GM23248 (cell line): ENCODE measurements at regions not wholly inside any gene's neighbourhood (a gene's known extent, or its start where the extent isn't known, plus 50 kb on each side); places are given as distances from the start of the nearest gene placed in this dataset.

ENCODE experiments used
- DNase-seq: peaks from one replicate; pipeline ENCODE4 v3.0.0-alpha.2; 2015
- H2AFZ ChIP-seq: fragments of 200-600 bp; sonication (generic); 2 replicates; pipeline ENCODE4 v1.6.1; 2016; ENCODE audit warnings: antibody characterized with exemption
- H3F3A ChIP-seq: fragments of 200-600 bp; sonication (generic); 2 replicates; pipeline ENCODE4 v1.6.1; 2016; ENCODE audit warnings: mild to moderate bottlenecking, antibody characterized with exemption, mixed run types; ENCODE audit not compliant: insufficient read depth
- H3K27ac ChIP-seq: fragments of 200-600 bp; sonication (generic); 2 replicates; pipeline ENCODE4 v1.5.1; 2016; ENCODE audit warnings: mild to moderate bottlenecking
- H3K27me3 ChIP-seq: fragments of 200-600 bp; sonication (generic); replicated peaks from 2 replicates; pipeline ENCODE4 v1.6.1; 2016; ENCODE audit warnings: mild to moderate bottlenecking; ENCODE audit not compliant: insufficient read depth
- H3K36me3 ChIP-seq: fragments of 200-600 bp; sonication (generic); 2 replicates; pipeline ENCODE4 v1.6.1; 2016; ENCODE audit warnings: low read depth, mild to moderate bottlenecking
- H3K4me1 ChIP-seq: fragments of 200-600 bp; sonication (generic); 2 replicates; pipeline ENCODE4 v1.6.1; 2016; ENCODE audit warnings: mild to moderate bottlenecking; ENCODE audit not compliant: insufficient read depth
- H3K4me2 ChIP-seq: fragments of 200-600 bp; sonication (generic); one replicate; pipeline ENCODE4 v1.6.1; 2016; ENCODE audit warnings: mild to moderate bottlenecking; ENCODE audit not compliant: unreplicated experiment
- H3K4me3 ChIP-seq: fragments of 200-600 bp; sonication (generic); 2 replicates; pipeline ENCODE4 v1.5.1; 2016; ENCODE audit warnings: mild to moderate bottlenecking
- H3K79me2 ChIP-seq: fragments of 200-600 bp; sonication (generic); 2 replicates; pipeline ENCODE4 v1.6.1; 2016; ENCODE audit warnings: mild to moderate bottlenecking; ENCODE audit not compliant: insufficient read depth
- H3K9ac ChIP-seq: fragments of 200-600 bp; sonication (generic); 2 replicates; pipeline ENCODE4 v1.6.1; 2016; ENCODE audit warnings: mild to moderate bottlenecking
- H3K9me2 ChIP-seq: fragments of 200-600 bp; sonication (generic); 2 replicates; pipeline ENCODE4 v1.6.1; 2016; ENCODE audit warnings: mixed run types, mild to moderate bottlenecking, moderate library complexity; ENCODE audit not compliant: insufficient read depth
- H3K9me3 ChIP-seq: fragments of 200-600 bp; sonication (generic); one replicate; pipeline ENCODE4 v1.6.1; 2017; ENCODE audit warnings: low read depth
- H4K20me1 ChIP-seq: fragments of 200-600 bp; sonication (generic); 2 replicates; pipeline ENCODE4 v1.6.0; 2016; ENCODE audit not compliant: insufficient read depth
- EZH2 ChIP-seq: fragments of 200-600 bp; sonication (generic); IDR thresholded peaks from 2 replicates; pipeline ENCODE4 v1.6.1; 2018; ENCODE audit warnings: antibody characterized with exemption, mild to moderate bottlenecking; ENCODE audit not compliant: insufficient read depth, poor library complexity, severe bottlenecking
- EZH2phosphoT487 ChIP-seq: fragments of 200-600 bp; sonication (generic); IDR thresholded peaks from 2 replicates; pipeline ENCODE4 v1.6.1; 2018; ENCODE audit warnings: antibody characterized with exemption, moderate library complexity, mild to moderate bottlenecking, low read depth; ENCODE audit not compliant: insufficient read depth
- whole genome bisulfite sequencing, 2 experiments: methylation state at CpG; one replicate each; pipeline ENCODE4 v1.1.6; 2015 to 2017; ENCODE audit warnings: low lambda C conversion rate in 2 of 2, low coverage in 1 of 2; ENCODE audit errors: missing lambda C conversion rate in 2 of 2; 5-methylcytosine and 5-hydroxymethylcytosine counted together
- in situ Hi-C: fragments of 300-500 bp; cut with MboI; formaldehyde crosslinking; loops from 2 replicates; pipeline ENCODE4 v1.15.0; 2020

DNA sequence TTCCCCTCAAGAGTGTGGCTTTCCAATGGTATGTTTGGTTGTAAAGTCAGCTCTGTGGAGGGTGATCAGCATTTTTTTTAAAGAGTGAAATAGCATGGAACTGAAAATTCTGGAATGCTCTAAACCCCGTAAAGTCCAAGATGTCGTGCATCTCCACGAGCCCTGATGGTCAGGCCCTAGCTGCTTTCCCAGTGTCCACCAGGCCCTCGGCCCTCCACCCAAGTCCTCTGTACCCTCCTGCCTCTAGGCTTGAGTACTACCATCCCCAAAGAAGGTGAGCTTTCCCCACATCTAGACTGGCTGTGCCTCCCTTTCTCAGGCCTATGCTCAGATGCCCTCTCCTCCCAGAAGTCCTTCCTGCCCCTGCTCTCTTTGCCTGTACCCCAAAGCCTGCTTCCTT, 280.3 kb downstream of the GADD45G start:
- H3K27ac ChIP-seq = no peak overlapping the region
- H3K27me3 ChIP-seq = no peaks in the 10 kb centered on the region
- in situ Hi-C loops = no loop called here
- H3K4me3 ChIP-seq = no peak overlapping the region
- H3K9me3 ChIP-seq = no peaks in the 10 kb centered on the region
- WGBS, 2 experiments = 77 to 85% methylated on average over 4 of the region's 4 CpGs
- H3K4me2 ChIP-seq = no peak overlapping the region
- no peaks in the 10 kb centered on the region for H4K20me1 ChIP-seq
- no peaks in the 10 kb centered on the region for H3K4me1 ChIP-seq
- no peaks in the 10 kb centered on the region for H3K9me2 ChIP-seq
- TF ChIP-seq EZH2phosphoT487 (no peak), EZH2 (no peak)
- no peak overlapping the region for H3K9ac ChIP-seq
- no peaks in the 10 kb centered on the region for H3K36me3 ChIP-seq
- no peaks in the 10 kb centered on the region for H3K79me2 ChIP-seq
- H2AFZ ChIP-seq = no peak overlapping the region
- no peaks in the 10 kb centered on the region for H3F3A ChIP-seq
- DNase-seq = no peak

DNA sequence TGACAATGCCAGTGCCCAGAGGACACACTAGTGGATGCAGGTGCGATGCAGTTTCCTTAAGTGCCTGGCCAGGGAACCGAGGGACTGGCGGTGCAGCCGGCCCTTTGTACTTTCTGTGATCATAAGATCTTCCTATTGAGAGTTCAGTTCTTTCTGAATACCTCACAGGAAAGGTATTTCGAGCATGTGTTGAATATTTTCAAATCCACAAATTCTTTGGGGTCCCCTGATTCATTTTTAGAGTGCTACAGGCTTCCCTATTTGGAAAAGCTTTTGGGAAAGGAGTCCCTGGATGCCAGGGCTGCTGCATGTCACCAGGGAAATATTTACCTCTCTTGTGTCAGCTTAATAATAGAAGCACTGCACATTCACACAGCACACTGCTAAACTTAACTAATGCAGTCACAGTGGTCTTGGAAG, 281.5 kb downstream of the GADD45G start:
- no peak overlapping the region for H3K4me3 ChIP-seq
- no peak for DNase-seq
- no peak overlapping the region for H3K9ac ChIP-seq
- H3K4me2 ChIP-seq = no peak overlapping the region
- H3K36me3 ChIP-seq = no peaks in the 10 kb centered on the region
- H3K27ac ChIP-seq = no peak overlapping the region
- WGBS, 2 experiments = 70 to 72% methylated on average over 5 of the region's 5 CpGs
- no peaks in the 10 kb centered on the region for H3F3A ChIP-seq
- H3K4me1 ChIP-seq = no peaks in the 10 kb centered on the region
- H4K20me1 ChIP-seq = no peaks in the 10 kb centered on the region
- no peaks in the 10 kb centered on the region for H3K9me2 ChIP-seq
- no peak overlapping the region for H2AFZ ChIP-seq
- TF ChIP-seq EZH2 = no peak
- TF ChIP-seq EZH2phosphoT487 = no peak
- in situ Hi-C loops = no loop called here
- no peaks in the 10 kb centered on the region for H3K27me3 ChIP-seq
- no peaks in the 10 kb centered on the region for H3K9me3 ChIP-seq
- H3K79me2 ChIP-seq = no peaks in the 10 kb centered on the region

DNA sequence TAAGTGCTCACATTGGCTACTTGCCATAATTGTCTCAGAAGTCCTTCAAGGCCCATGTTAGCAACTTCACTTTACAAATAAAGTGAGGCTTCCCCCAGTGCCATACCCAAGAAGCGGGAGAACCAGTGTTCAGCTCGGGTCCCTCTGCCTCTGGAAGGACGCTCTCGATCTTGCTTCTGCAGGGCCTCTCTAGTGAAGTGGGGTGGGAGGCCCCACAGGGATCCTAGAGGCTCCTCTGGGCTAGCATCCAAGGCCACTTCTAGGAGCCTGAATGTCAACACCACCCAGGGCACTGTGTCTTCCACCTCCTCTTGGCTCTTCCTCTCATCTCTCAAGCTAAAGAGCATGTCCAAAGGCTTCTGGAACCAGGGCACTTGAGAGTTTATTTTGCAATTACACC, 282.5 kb downstream of the GADD45G start:
- in situ Hi-C loops = no loop called here
- no peak overlapping the region for H3K27ac ChIP-seq
- no peak for DNase-seq
- no peaks in the 10 kb centered on the region for H3K9me3 ChIP-seq
- TF ChIP-seq EZH2phosphoT487 (no peak), EZH2 (no peak)
- no peaks in the 10 kb centered on the region for H3K36me3 ChIP-seq
- H3K4me2 ChIP-seq = no peak overlapping the region
- H3F3A ChIP-seq = no peaks in the 10 kb centered on the region
- no peak overlapping the region for H2AFZ ChIP-seq
- no peaks in the 10 kb centered on the region for H3K27me3 ChIP-seq
- H3K4me3 ChIP-seq = no peak overlapping the region
- H3K9me2 ChIP-seq = no peaks in the 10 kb centered on the region
- H3K9ac ChIP-seq = no peak overlapping the region
- no peaks in the 10 kb centered on the region for H4K20me1 ChIP-seq
- H3K79me2 ChIP-seq = no peaks in the 10 kb centered on the region
- 86 to 94% methylated on average over 4 of the region's 4 CpGs for WGBS, 2 experiments
- H3K4me1 ChIP-seq = no peaks in the 10 kb centered on the region

- Histone ChIP-seq H3K9me3 (no peaks in the 10 kb centered on the region), H3K36me3 (no peaks in the 10 kb centered on the region), H3K9ac (no peak overlapping the region), H3K79me2 (no peaks in the 10 kb centered on the region), H4K20me1 (no peaks in the 10 kb centered on the region), H3F3A (no peaks in the 10 kb centered on the region), H3K27ac (no peak overlapping the region), H3K4me3 (no peak overlapping the region), H3K4me2 (no peak overlapping the region), H3K27me3 (no peaks in the 10 kb centered on the region), H3K4me1 (no peaks in the 10 kb centered on the region), H2AFZ (no peak overlapping the region), H3K9me2 (no peaks in the 10 kb centered on the region)
- 72 to 79% methylated on average over 2 of the region's 2 CpGs for WGBS, 2 experiments
- in situ Hi-C loops = no loop called here
- no peak for DNase-seq
- TF ChIP-seq EZH2 (no peak), EZH2phosphoT487 (no peak)
These were observed 283.4 kb downstream of the GADD45G start for GRCh38 chr9:89888233-89888632.

- no peak overlapping the region for H3K4me3 ChIP-seq
- H3K79me2 ChIP-seq = no peaks in the 10 kb centered on the region
- no peaks in the 10 kb centered on the region for H3K9me2 ChIP-seq
- no peaks in the 10 kb centered on the region for H3K27me3 ChIP-seq
- no peaks in the 10 kb centered on the region for H3K4me1 ChIP-seq
- no peak overlapping the region for H3K9ac ChIP-seq
- no peaks in the 10 kb centered on the region for H3F3A ChIP-seq
- no peak overlapping the region for H3K4me2 ChIP-seq
- in situ Hi-C loops = no loop called here
- TF ChIP-seq EZH2phosphoT487 (no peak), EZH2 (no peak)
- H3K9me3 ChIP-seq = no peaks in the 10 kb centered on the region
- no peak overlapping the region for H2AFZ ChIP-seq
- no peak overlapping the region for H3K27ac ChIP-seq
- H4K20me1 ChIP-seq = no peaks in the 10 kb centered on the region
- no peak for DNase-seq
- no peaks in the 10 kb centered on the region for H3K36me3 ChIP-seq
- 49 to 62% methylated on average over 3 of the region's 3 CpGs for whole genome bisulfite sequencing, 2 experiments
These were observed 283.9 kb downstream of the GADD45G start for GRCh38 chr9:89888677-89889076.
